ENCODE measurements at regions not wholly inside any gene's neighbourhood (a gene's known extent, or its start where the extent isn't known, plus 50 kb on each side); places are given as distances from the start of the nearest gene placed in this dataset.

- DNase-seq, result no peak
Measured at GRCh38 chr13:105336706-105337576, 1198.5 kb downstream of the EFNB2 start.

- no peak for DNase-seq
Measured at GRCh38 chr13:105334211-105334610, 1201.3 kb downstream of the EFNB2 start.

GRCh38 chr13:105333416-105333815, 1202.0 kb downstream of the EFNB2 start:
- DNase-seq, result no peak

DNA sequence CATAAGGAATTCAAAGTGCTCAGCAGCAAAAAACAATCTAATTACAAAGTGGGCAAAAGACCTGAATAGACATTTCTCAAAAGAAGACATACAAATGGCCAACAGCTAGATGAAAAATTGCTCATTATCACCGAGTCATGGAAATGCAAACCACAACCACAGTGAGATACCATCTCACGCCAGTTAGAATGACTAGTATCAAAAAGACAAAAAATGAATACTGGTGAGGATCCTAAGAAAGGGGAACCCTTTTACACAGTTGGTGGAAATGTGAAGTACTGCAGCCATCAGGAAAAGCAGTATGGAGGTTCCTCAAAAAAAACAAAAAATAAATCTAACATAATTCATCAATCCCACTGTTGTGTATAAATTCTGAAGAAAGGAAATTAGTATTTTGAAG, 1206.1 kb downstream of the EFNB2 start:
- DNase-seq, result no peak

DNA sequence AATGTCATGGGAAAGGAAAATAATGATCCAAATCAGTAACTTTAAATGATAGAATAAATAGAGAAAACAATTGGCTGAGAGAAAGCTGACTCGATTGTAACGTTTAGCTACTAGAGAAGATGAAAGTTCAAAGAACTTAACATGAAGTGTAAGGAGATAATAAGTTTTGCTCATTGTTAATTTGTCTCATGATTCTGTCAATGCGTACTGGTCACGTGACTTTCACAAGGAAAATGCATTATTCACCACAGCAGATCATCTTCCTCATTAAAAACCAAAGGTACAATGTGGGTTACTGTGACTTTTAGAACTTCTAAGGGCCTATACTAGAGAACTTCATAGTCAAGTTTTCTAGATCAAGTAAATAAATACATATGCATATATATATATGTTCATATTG, 1207.2 kb downstream of the EFNB2 start:
- DNase-seq, result no peak

- DNase-seq, result no peak
Measured at GRCh38 chr13:105327581-105328126, 1207.8 kb downstream of the EFNB2 start.

DNA sequence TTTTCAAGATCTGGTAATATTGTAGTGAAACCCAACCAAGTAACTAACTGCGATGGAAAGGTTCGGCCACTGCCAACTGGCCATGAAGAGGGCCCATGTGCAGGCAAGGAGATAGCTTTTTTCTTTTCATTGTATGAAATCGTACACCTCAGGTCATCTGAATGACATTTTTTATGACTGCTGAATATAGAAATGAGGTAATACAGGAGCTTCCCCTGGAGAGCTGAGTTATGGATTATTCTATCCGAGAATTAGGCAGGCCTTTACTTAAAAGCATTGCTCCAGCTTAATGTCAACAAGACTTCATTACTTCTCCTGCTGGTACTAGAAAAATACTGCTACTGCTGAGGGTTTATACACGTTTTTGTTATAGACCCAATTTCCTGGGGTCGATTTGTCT, 1215.6 kb downstream of the EFNB2 start:
- DNase-seq, result no peak

- no peak for DNase-seq
Measured at GRCh38 chr13:105316731-105317130, 1218.7 kb downstream of the EFNB2 start.

GRCh38 chr13:105312906-105313305, 1222.6 kb downstream of the EFNB2 start:
- no peak for DNase-seq

DNA sequence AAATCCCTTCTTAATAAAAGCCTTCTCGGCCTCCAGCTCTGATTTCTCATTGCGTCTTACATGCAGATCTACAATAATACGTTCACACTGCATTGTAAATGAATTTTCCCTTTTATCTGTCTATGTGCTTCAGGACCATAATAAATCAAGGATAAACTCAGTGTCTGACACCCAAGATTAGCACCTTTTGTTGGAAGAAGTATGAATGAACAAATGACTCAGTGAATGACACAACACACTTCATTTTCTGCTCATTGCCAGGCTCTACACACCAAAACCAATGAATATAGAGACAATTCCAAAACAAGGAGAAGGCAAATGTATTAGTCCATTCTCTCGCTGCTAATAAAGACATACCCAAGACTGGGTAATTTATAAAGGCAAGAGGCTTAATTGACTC, 1224.4 kb downstream of the EFNB2 start:
- no peak for DNase-seq

DNA sequence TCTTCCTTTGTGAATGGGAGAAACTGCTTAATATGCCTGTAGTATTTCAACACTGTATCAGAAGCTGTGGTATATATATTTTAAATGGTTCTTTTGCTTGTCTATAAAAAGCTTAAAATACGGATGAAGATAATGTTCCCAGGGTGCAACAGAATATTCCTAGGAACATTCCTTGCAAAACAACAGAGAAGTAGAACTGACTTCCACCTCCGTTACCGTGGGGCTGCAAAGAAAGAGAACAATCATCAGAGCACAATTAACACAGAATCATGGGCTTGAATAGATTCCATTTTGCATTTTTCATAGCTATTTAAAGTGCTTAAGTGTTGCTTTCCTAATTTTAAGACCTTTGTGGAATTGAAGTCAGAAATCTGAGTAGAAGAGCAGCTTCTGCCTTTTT, 1227.7 kb downstream of the EFNB2 start:
- no peak for DNase-seq

DNA sequence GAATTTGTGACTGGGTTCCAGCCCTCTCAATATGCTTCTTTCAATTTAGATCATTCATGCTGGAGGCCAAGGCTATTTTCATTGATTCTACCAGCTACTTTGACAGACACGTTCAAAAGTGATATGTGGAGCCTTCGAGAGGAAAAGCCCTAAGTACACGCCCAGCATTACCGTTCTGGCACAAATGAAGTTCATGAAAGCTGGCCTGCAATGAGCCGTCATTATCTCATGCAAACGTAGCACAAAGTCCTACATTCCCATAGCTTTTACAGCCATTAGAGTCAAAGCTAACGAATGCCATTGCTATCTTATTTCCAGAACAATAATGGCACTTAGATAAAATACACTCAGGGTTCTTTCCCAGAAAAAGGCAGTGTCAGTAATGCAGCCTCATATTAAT, 1237.6 kb downstream of the EFNB2 start:
- DNase-seq, result no peak

- DNase-seq, result no peak
Measured at GRCh38 chr13:105291987-105292386, 1243.5 kb downstream of the EFNB2 start.

DNA sequence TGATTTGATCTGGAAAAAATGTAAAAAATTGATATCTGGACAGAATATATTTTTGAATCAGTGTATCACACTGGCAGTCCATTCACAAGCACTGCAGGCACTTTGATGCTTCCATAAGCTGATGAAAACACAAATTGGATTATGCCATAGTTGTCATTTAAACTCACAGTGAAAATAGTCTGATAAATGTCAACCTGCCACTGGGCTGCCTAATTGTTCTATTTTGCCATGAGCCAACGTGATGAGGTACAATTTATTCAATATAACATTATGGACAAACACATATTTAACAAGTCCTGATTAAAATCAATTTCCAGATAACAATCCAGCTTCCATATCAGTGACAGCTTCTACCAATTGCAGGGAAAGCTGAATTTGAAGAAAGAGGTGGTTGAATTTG, 1244.9 kb downstream of the EFNB2 start:
- no peak for DNase-seq

DNA sequence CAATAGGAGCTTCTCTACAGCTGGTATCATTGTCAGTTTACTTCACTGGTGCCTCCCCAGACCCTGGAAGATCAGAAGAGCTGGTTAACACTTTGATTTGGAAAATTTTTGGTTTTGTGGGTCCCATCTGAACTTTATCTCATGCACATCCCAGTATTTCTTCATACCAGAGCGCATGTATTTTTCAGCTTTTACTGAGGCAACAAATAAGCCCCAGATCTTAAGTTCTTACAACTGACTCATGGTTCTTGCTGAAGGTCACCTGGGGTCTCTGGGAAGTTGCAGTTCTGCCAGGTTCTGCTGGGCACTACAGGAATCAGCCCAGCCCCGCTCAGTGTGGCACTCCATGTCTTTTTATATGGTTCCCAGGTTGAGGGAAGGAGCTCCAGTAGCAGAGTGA, 1249.9 kb downstream of the EFNB2 start:
- DNase-seq, result no peak

- no peak for DNase-seq
Measured at GRCh38 chr13:105282406-105283285, 1252.8 kb downstream of the EFNB2 start.

DNA sequence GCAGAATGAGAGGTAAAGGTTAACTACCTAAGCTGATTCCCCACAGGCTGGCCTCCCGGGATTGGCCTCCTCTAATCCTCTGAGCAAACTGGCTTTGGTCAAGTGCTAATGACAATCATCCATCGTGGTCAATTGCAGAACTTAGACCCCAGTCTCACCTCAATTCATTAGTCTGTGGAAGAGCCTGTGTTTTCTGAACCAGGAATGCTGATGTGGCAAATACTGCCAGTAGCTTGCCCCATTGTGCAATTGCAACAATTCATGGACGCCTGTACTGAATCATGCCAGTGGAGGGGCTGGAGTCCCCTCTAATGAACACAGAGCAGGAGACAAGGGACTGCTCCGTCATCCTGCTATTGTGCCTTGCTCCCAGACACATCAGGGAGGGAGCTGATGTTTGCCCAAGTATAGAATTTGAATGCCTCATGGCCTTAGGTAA, 1256.5 kb downstream of the EFNB2 start:
- DNase-seq, result no peak

GRCh38 chr13:105276571-105276970, 1258.9 kb downstream of the EFNB2 start:
- no peak for DNase-seq

- no peak for DNase-seq
Measured at GRCh38 chr13:105273665-105274222, 1261.7 kb downstream of the EFNB2 start.

- no peak for DNase-seq
Measured at GRCh38 chr13:105272660-105273631, 1262.5 kb downstream of the EFNB2 start.

DNA sequence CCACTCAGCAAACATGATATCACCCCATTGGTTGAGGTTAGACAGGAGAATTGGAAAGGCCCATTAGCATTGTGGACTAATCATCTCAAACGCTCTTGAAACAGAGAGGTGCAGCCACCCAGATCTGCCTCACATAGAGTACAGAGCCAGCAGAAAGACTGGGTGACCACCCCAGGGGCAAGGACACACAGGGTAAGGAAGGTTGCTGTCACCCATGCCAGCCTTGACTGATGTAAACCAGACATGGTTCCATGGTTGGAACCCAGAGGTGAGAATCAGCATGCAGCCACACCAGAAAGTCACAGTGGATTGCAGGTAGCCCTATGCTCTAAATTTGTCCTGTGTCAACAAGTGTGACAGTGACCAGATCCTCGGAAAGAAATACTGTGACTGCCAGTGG, 1268.8 kb downstream of the EFNB2 start:
- no peak for DNase-seq

- DNase-seq, result no peak
Measured at GRCh38 chr13:105262579-105262978, 1272.9 kb downstream of the EFNB2 start.
